Mesenchymal stem cell (in vitro differentiated cells and primary cell): ENCODE measurements at regions not wholly inside any gene's neighbourhood (a gene's known extent, or its start where the extent isn't known, plus 50 kb on each side); places are given as distances from the start of the nearest gene placed in this dataset.
"Not testable (repeated sequence)": the region's sequence is repeated elsewhere in the genome, so short reads cannot be mapped to it uniquely, and the experiment has no call there.

ENCODE experiments used
- DNase-seq: peaks from one replicate; pipeline ENCODE4 v3.0.0-alpha.2; 2013
- H2AFZ ChIP-seq: one replicate; pipeline ENCODE4 v1.6.1; 2013; ENCODE audit warnings: low read depth, mild to moderate bottlenecking, control low read depth, inconsistent platforms, low read length, moderate library complexity
- H2AK5ac ChIP-seq: 2 replicates; pipeline ENCODE4 v1.6.1; 2013; ENCODE audit warnings: low read length, moderate library complexity, mild to moderate bottlenecking, inconsistent platforms; ENCODE audit not compliant: severe bottlenecking
- H2BK120ac ChIP-seq: one replicate; pipeline ENCODE4 v1.6.1; 2013; ENCODE audit warnings: low read depth, mild to moderate bottlenecking, inconsistent platforms, low read length, moderate library complexity
- H2BK12ac ChIP-seq, 2 experiments: one replicate each; pipeline ENCODE4 v1.6.1; 2013; ENCODE audit warnings: inconsistent platforms in 2 of 2, low read length in 2 of 2, mild to moderate bottlenecking in 2 of 2, moderate library complexity in 2 of 2, control low read depth in 1 of 2
- H2BK15ac ChIP-seq: one replicate; pipeline ENCODE4 v1.6.1; 2013; ENCODE audit warnings: mild to moderate bottlenecking, low read depth, inconsistent platforms; ENCODE audit not compliant: poor library complexity, severe bottlenecking
- H2BK5ac ChIP-seq: 2 replicates; pipeline ENCODE4 v1.6.1; 2013; ENCODE audit warnings: low read depth, mild to moderate bottlenecking, low read length, control low read depth, inconsistent platforms; ENCODE audit not compliant: poor library complexity, severe bottlenecking
- H3K14ac ChIP-seq, 2 experiments: one replicate each; pipeline ENCODE4 v1.6.1; 2013; ENCODE audit warnings: inconsistent platforms in 2 of 2, low read length in 2 of 2, control low read depth in 1 of 2, mild to moderate bottlenecking in 1 of 2, moderate library complexity in 1 of 2
- H3K18ac ChIP-seq, 2 experiments: one replicate each; pipeline ENCODE4 v1.6.1; 2013; ENCODE audit warnings: inconsistent platforms in 2 of 2, low read length in 2 of 2, control low read depth in 1 of 2, low read depth in 1 of 2, mild to moderate bottlenecking in 1 of 2
- H3K23ac ChIP-seq, 2 experiments: one replicate each; pipeline ENCODE4 v1.6.1; 2013; ENCODE audit warnings: inconsistent platforms in 2 of 2, low read length in 2 of 2, mild to moderate bottlenecking in 2 of 2, moderate library complexity in 2 of 2, control low read depth in 1 of 2
- H3K27ac ChIP-seq: 2 replicates; pipeline ENCODE4 v1.5.1; 2013; ENCODE audit warnings: mild to moderate bottlenecking, moderate library complexity, low read length, control low read depth, inconsistent platforms; ENCODE audit not compliant: poor library complexity, severe bottlenecking
- H3K27me3 ChIP-seq, 2 experiments: 2 replicates each; pipeline versions ENCODE4 v1.6.1 to v1.7.0; 2013; ENCODE audit warnings: low read length in 2 of 2, mild to moderate bottlenecking in 2 of 2, moderate library complexity in 2 of 2, control low read depth in 1 of 2, inconsistent platforms in 1 of 2; ENCODE audit not compliant: control insufficient read depth in 1 of 2, insufficient read depth in 1 of 2
- H3K36me3 ChIP-seq, 2 experiments: 2 replicates each; pipeline versions ENCODE4 v1.6.1 to v1.7.0; 2013; ENCODE audit warnings: low read length in 2 of 2, control low read depth in 1 of 2, inconsistent platforms in 1 of 2, low read depth in 1 of 2, mild to moderate bottlenecking in 1 of 2; ENCODE audit not compliant: insufficient read depth in 2 of 2, control insufficient read depth in 1 of 2
- H3K4ac ChIP-seq, 2 experiments: one replicate each; pipeline ENCODE4 v1.6.1; 2013; ENCODE audit warnings: inconsistent platforms in 2 of 2, low read length in 2 of 2, mild to moderate bottlenecking in 2 of 2, moderate library complexity in 2 of 2, control low read depth in 1 of 2, low read depth in 1 of 2
- H3K4me1 ChIP-seq: 2 replicates; pipeline ENCODE4 v1.6.1; 2013; ENCODE audit warnings: low read depth, low read length, control low read depth; ENCODE audit not compliant: control insufficient read depth, insufficient read depth
- H3K4me2 ChIP-seq: 2 replicates; pipeline ENCODE4 v1.6.1; 2013; ENCODE audit warnings: low read length, mild to moderate bottlenecking, inconsistent platforms; ENCODE audit not compliant: poor library complexity, severe bottlenecking
- H3K4me3 ChIP-seq, 2 experiments: 2 replicates each; pipeline versions ENCODE4 v1.5.1 to v1.7.0; 2013; ENCODE audit warnings: low read length in 2 of 2, mild to moderate bottlenecking in 2 of 2, control low read depth in 1 of 2, low read depth in 1 of 2; ENCODE audit not compliant: insufficient read depth in 1 of 2
- H3K79me1 ChIP-seq: replicated peaks from 2 replicates; pipeline ENCODE4 v1.6.1; 2013; ENCODE audit warnings: mild to moderate bottlenecking, control low read depth, low read length, inconsistent platforms; ENCODE audit not compliant: poor library complexity, severe bottlenecking
- H3K9ac ChIP-seq: 2 replicates; pipeline ENCODE4 v1.7.0; 2013; ENCODE audit warnings: mild to moderate bottlenecking, low read length, moderate library complexity
- H3K9me3 ChIP-seq: 2 replicates; pipeline ENCODE4 v1.7.0; 2013; ENCODE audit warnings: mild to moderate bottlenecking, low read length; ENCODE audit not compliant: control insufficient read depth
- H4K8ac ChIP-seq: one replicate; pipeline ENCODE4 v1.6.1; 2013; ENCODE audit warnings: inconsistent platforms, mild to moderate bottlenecking, low read length, moderate library complexity
- H4K91ac ChIP-seq: one replicate; pipeline ENCODE4 v1.6.1; 2013; ENCODE audit warnings: mild to moderate bottlenecking, low read length, inconsistent platforms
- WGBS: methylation state at CpG from one replicate; pipeline ENCODE4 v1.1.7; 2013; ENCODE audit warnings: mixed read lengths; 5-methylcytosine and 5-hydroxymethylcytosine counted together

DNA sequence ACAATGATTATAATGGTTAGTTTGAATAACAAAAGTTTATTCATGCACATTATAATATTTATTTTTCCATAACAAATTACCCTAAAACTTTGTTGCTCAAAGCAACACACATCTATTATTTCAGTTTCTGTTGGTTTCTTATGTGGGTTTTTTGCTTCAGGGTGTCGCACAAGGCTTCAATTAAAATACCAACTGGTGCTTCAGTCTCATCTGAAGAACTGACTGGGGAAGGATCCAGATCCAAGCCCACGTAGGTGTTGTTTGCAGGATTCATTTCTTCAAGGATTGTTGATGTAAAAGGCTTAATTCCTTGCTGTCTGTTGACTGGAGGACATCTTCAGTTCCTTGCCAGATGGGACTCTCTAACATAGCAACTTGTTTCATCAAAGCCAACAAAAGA is 747.2 kb upstream of the PCDH20 start:
- H3K27ac ChIP-seq, result no peak overlapping the region
- no peak overlapping the region for H3K23ac ChIP-seq
- H3K14ac ChIP-seq, result no peak overlapping the region
- H3K9me3 ChIP-seq, result peaks cover 11% of the 10 kb centered on the region
- no peak overlapping the region for H3K4me3 ChIP-seq
- no peak overlapping the region for H2BK12ac ChIP-seq
- H3K4me1 ChIP-seq, result no peaks in the 10 kb centered on the region
- no peak overlapping the region for H2BK120ac ChIP-seq
- no peak overlapping the region for H4K91ac ChIP-seq
- no peak overlapping the region for H3K18ac ChIP-seq
- H2AFZ ChIP-seq, result no peak overlapping the region
- no peak overlapping the region for H3K4ac ChIP-seq
- 75% methylated on average over 2 of the region's 2 CpGs for WGBS
- H3K4me2 ChIP-seq, result no peak overlapping the region
- H2AK5ac ChIP-seq, result no peak overlapping the region
- H3K79me1 ChIP-seq, result no peaks in the 10 kb centered on the region
- H3K9ac ChIP-seq, result no peak overlapping the region
- H2BK5ac ChIP-seq, result no peak overlapping the region
- no peak for DNase-seq
- H2BK15ac ChIP-seq, result no peak overlapping the region
- no peaks in the 10 kb centered on the region for H3K36me3 ChIP-seq
- no peaks in the 10 kb centered on the region for H3K27me3 ChIP-seq
- H4K8ac ChIP-seq, result no peak overlapping the region

DNA sequence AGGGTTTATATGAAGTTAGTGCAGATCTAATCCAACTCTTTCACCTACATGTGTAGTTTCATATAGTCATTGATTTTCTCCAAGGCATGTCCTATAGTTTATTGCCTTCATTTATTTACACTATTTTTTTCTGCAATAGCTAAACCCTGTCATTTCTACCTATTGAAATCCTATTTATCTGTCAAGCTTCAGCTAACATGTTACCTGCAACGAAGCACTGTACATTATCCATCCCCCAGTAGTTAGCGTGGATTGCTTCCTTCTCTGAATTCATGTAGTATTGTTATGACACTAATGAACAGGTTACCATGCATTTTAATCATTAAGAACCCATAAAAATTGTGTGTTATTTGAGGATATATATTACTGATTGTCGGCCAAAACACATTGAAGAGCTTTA is 742.9 kb upstream of the PCDH20 start:
- Histone ChIP-seq H2BK5ac (no peak overlapping the region), H3K36me3 (no peaks in the 10 kb centered on the region), H3K23ac (no peak overlapping the region), H3K14ac (no peak overlapping the region), H2BK15ac (no peak overlapping the region), H3K4ac (no peak overlapping the region), H3K27ac (no peak overlapping the region), H3K79me1 (no peaks in the 10 kb centered on the region), H3K27me3 (no peaks in the 10 kb centered on the region), H2AFZ (no peak overlapping the region), H3K4me1 (no peaks in the 10 kb centered on the region), H4K8ac (no peak overlapping the region), H2BK12ac (no peak overlapping the region), H2AK5ac (no peak overlapping the region), H4K91ac (no peak overlapping the region), H3K4me2 (no peak overlapping the region), H3K9me3 (peaks cover 25% of the 10 kb centered on the region), H3K18ac (no peak overlapping the region), H3K4me3 (no peak overlapping the region), H2BK120ac (no peak overlapping the region), H3K9ac (no peak overlapping the region)
- no CpG with 5 or more reads among the region's 3 CpGs for WGBS
- DNase-seq, result no peak

DNA sequence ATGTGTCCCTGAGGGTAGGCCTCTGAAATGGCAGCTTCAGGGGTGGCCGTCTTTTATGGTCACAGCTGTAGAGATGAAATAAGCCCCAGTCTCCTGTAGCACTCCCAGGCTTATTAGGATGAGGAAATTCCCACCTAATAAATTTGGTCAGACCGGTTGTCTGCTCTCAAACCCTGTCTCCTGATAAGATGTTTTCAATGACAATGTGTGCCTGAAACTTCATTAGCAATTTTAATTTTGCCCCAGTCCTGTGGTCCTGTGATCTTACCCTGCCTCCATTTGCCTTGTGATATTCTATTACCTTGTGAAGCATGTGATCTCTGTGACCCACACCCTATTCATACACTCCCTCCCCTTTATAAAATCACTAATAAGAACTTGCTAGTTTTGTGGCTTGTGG is 736.1 kb upstream of the PCDH20 start:
- not testable (repeated sequence) for H3K9ac ChIP-seq, H3K27ac ChIP-seq, H2BK15ac ChIP-seq, H3K23ac ChIP-seq, H4K8ac ChIP-seq, H2BK5ac ChIP-seq, H2AFZ ChIP-seq, H4K91ac ChIP-seq, H3K36me3 ChIP-seq, H3K14ac ChIP-seq, H2AK5ac ChIP-seq, H3K4me2 ChIP-seq, H2BK120ac ChIP-seq, H3K4ac ChIP-seq, H3K27me3 ChIP-seq, H3K18ac ChIP-seq, H3K4me1 ChIP-seq, H3K4me3 ChIP-seq, DNase-seq, H3K79me1 ChIP-seq, H2BK12ac ChIP-seq
- 92% methylated on average over 2 of the region's 2 CpGs for WGBS
- H3K9me3 ChIP-seq, result peaks cover 37% of the 10 kb centered on the region

DNA sequence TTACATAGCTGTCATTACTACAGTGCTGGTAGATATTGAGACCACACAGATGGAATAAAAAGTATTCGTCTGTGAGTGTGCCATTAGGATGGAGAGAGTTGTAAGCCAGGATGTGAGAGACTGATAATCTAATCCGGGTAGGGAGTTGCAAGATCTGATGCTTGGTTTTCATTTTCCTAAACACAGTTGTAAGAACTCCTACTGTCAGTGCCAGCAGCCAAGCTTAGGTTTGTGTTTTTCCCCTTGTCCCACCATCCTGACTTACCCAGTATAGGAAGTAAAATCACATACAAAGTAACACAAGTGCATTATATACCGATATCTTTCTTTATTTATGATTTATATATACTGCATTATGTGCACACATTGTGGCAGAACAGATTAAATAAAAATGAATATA is 726.4 kb upstream of the PCDH20 start:
- WGBS, result 82% methylated on average over 2 of the region's 3 CpGs
- no peak overlapping the region for H3K9ac ChIP-seq
- no peaks in the 10 kb centered on the region for H3K79me1 ChIP-seq
- no peak overlapping the region for H2BK15ac ChIP-seq
- peaks cover 0 to 3% of the 10 kb centered on the region in 2 experiments for H3K36me3 ChIP-seq
- H3K4ac ChIP-seq, result no peak overlapping the region
- H4K91ac ChIP-seq, result no peak overlapping the region
- H2BK120ac ChIP-seq, result no peak overlapping the region
- H3K23ac ChIP-seq, result no peak overlapping the region
- H3K14ac ChIP-seq, result no peak overlapping the region
- H3K18ac ChIP-seq, result no peak overlapping the region
- H3K9me3 ChIP-seq, result peaks cover 73% of the 10 kb centered on the region
- no peak overlapping the region for H3K4me3 ChIP-seq
- no peak overlapping the region for H3K4me2 ChIP-seq
- no peaks in the 10 kb centered on the region for H3K4me1 ChIP-seq
- H2AK5ac ChIP-seq, result no peak overlapping the region
- no peak overlapping the region for H3K27ac ChIP-seq
- H3K27me3 ChIP-seq, result no peaks in the 10 kb centered on the region
- no peak overlapping the region for H4K8ac ChIP-seq
- no peak overlapping the region for H2BK12ac ChIP-seq
- no peak for DNase-seq
- H2BK5ac ChIP-seq, result no peak overlapping the region
- H2AFZ ChIP-seq, result no peak overlapping the region
